ENCODE measurements at regions not wholly inside any gene's neighbourhood (a gene's known extent, or its start where the extent isn't known, plus 50 kb on each side); places are given as distances from the start of the nearest gene placed in this dataset.

GRCh38 chr12:27183342-27183741, 60.7 kb upstream of the STK38L start:
- TF ChIP-seq POLR2AphosphoS5 (IDR thresholded peaks at IDR 0.05) (no peak), POLR2A (IDR thresholded peaks at IDR 0.05) (no peak)
